GM18861 (cell line): ENCODE measurements at regions not wholly inside any gene's neighbourhood (a gene's known extent, or its start where the extent isn't known, plus 50 kb on each side); places are given as distances from the start of the nearest gene placed in this dataset.
"Not testable (repeated sequence)": the region's sequence is repeated elsewhere in the genome, so short reads cannot be mapped to it uniquely, and the experiment has no call there.

Source experiments
- ATAC-seq: cut with Tn5 transposase; IDR thresholded peaks from one replicate; pipeline ENCODE4 v1.9.1; 2021; ENCODE audit not compliant: unreplicated experiment

GRCh38 chr15:89024418-89024817 lies 63.8 kb upstream of the ABHD2 start:
- no peak for ATAC-seq

DNA sequence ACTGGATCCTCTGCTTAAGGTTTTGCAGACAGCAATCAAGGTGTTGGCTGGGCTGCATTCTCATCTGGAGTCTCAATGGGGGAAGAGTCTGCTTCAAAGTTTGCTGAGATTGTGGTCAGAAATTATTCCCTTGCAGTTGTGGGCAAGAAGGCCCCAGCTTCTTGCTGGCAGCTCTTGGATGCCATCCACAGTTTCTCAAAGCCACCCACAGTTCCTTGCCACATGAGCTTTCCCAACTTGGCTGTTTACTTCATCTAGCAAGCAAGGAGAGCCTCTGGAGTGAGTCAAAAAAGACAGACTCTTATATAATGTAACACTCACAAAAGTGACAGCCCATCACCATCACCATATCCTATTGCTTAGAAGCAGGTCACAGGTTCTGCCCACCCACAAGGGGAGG lies 62.1 kb upstream of the ABHD2 start:
- ATAC-seq = no peak

DNA sequence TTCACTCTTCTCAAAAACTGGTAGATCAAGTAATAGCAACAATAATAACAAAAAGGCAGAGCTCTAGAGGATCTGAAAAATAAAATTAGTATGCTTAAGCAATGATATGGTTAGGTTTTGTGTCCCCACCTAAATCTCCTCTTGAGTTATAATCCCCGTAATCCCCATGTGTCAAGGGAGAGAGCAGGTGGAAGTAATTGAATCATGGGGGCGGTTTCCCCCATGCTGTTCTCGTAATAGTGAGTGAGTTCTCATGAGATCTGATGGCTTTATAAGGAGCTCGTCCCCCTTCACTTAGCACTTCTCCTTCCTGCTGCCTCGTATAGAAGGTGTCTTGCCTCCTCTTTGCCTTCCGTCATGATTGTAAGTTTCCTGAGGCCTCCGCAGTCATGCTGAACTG lies 60.2 kb upstream of the ABHD2 start:
- no peak for ATAC-seq

- ATAC-seq = no peak
These were observed 57.9 kb upstream of the ABHD2 start for GRCh38 chr15:89030311-89030710.

DNA sequence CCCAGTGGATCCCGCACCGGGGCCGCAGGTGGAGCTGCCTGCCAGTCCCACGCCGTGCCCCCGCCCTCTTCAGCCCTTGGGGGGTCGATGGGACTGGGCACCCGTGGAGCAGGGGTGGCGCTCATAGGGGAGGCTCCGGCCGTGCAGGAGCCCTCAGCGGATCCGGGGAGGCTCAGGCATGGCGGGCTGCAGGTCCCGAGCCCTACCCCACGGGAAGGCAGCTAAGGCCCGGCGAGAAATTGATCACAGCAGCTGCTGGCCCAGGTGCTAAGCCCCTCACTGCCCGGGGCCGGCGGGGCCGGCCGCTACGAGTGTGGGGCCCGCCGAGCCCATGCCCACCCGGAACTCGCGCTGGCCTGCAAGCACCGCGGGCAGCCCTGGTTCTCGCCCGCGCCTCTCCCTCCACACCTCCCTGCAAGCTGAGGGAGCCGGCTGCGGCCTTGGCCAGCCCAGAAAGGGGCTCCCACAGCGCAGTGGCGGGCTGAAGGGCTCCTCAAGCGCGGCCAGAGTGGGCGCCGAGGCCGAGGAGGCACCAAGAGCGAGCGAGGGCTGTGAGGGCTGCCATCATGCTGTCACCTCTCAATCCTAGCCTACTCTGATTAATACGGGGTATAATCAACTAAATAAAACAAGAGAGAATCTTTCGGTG lies 56.5 kb upstream of the ABHD2 start:
- not testable (repeated sequence) for ATAC-seq

DNA sequence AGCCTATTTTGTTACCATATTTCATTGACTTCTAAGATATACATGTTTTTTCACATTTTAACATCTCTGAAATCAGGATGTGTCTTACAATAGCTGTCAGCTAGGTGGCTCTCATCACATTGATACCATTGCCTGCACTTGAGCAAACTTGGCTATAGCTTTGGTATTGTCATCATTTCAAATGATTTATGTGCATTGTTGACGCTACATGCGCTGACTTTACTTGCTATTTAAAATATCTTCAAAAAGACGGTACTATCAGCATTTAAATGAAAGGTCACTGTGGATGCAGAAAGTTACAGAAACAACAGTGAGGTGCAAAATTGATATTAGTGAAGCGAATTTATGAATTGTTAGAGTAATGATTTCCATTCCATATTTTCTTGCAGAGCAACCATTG lies 54.0 kb upstream of the ABHD2 start:
- no peak for ATAC-seq

DNA sequence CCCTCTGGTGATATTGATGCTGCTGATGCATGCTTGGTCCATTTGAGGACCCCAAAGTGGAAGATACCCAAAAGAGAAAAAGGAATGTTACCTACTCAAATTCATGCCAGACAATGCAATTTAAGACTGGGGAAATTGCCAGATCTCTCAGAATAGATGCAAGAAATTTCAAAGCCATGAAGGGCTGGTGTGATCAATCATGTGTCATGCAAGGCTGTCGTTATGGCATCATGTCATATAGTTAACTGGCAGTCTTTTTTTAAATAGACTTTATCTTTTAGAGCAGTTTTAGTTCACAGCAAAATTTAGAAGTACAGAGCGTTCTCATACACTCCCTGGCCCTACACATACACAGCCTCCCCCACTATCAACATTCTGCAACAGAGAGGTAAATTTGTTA lies 53.1 kb upstream of the ABHD2 start:
- ATAC-seq = no peak

- no peak for ATAC-seq
These were observed 52.6 kb upstream of the ABHD2 start for GRCh38 chr15:89035658-89036057.

GRCh38 chr15:89038146-89038545 lies 50.1 kb upstream of the ABHD2 start:
- ATAC-seq = no peak
